ENCODE measurements at regions not wholly inside any gene's neighbourhood (a gene's known extent, or its start where the extent isn't known, plus 50 kb on each side); places are given as distances from the start of the nearest gene placed in this dataset.

- Histone ChIP-seq H3K36me3 (ENCODE audit: control insufficient read depth, insufficient read depth, low read length) (no peaks in the 10 kb centered on the region), H3K27me3 (replicated peaks; ENCODE audit: control insufficient read depth, insufficient read depth, low read length) (no peaks in the 10 kb centered on the region), H3K4me3 (replicated peaks; ENCODE audit: low read depth, low read length) (no peak overlapping the region)
- DNase-seq (ENCODE audit: extremely low read depth, insufficient read length) = no peak
- no peak for TF ChIP-seq CTCF (IDR thresholded peaks at IDR 0.05; ENCODE audit: insufficient read depth, low read length, poor library complexity, severe bottlenecking)
Observed at GRCh38 chr14:101044741-101045140, 141.2 kb upstream of the RTL1 start.

GRCh38 chr14:101045511-101045910 lies 142.0 kb upstream of the RTL1 start:
- no peak for TF ChIP-seq CTCF (IDR thresholded peaks at IDR 0.05; ENCODE audit: insufficient read depth, low read length, poor library complexity, severe bottlenecking)
- Histone ChIP-seq H3K4me3 (replicated peaks; ENCODE audit: low read depth, low read length) (no peak overlapping the region), H3K27me3 (replicated peaks; ENCODE audit: control insufficient read depth, insufficient read depth, low read length) (no peaks in the 10 kb centered on the region), H3K36me3 (ENCODE audit: control insufficient read depth, insufficient read depth, low read length) (no peaks in the 10 kb centered on the region)
- no peak for DNase-seq (ENCODE audit: extremely low read depth, insufficient read length)

- Histone ChIP-seq H3K4me3 (replicated peaks; ENCODE audit: low read depth, low read length) (no peak overlapping the region), H3K36me3 (ENCODE audit: control insufficient read depth, insufficient read depth, low read length) (no peaks in the 10 kb centered on the region), H3K27me3 (replicated peaks; ENCODE audit: control insufficient read depth, insufficient read depth, low read length) (no peaks in the 10 kb centered on the region)
- DNase-seq (ENCODE audit: extremely low read depth, insufficient read length) = no peak
- no peak for TF ChIP-seq CTCF (IDR thresholded peaks at IDR 0.05; ENCODE audit: insufficient read depth, low read length, poor library complexity, severe bottlenecking)
Observed at GRCh38 chr14:101046071-101046470, 142.5 kb upstream of the RTL1 start.

- H3K27me3 ChIP-seq (replicated peaks; ENCODE audit: control insufficient read depth, insufficient read depth, low read length) = no peaks in the 10 kb centered on the region
- no peak for DNase-seq (ENCODE audit: extremely low read depth, insufficient read length)
- no peaks in the 10 kb centered on the region for H3K36me3 ChIP-seq (ENCODE audit: control insufficient read depth, insufficient read depth, low read length)
- TF ChIP-seq CTCF (IDR thresholded peaks at IDR 0.05; ENCODE audit: insufficient read depth, low read length, poor library complexity, severe bottlenecking) = no peak
- no peak overlapping the region for H3K4me3 ChIP-seq (replicated peaks; ENCODE audit: low read depth, low read length)
Observed at GRCh38 chr14:101047326-101047725, 143.8 kb upstream of the RTL1 start.

DNA sequence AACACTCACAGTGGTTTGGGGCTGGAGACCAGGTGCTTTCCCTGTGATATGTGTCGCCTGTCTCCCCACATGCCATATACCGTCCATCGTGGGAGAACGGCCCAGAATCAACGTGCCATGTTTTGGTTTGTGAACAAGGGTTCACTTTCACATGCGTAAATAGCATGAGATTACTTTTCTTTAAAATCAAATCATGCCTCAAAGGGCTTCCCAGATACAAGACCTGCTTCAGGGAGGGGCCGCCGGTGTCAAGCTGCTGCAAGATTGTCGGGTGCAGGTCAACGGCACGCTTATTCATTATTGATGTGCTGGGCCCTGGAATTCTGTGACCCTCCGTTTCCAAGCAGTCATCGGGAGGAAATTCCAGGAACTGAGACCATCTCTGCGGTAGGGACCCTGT lies 145.2 kb upstream of the RTL1 start:
- no peak for TF ChIP-seq CTCF (IDR thresholded peaks at IDR 0.05; ENCODE audit: insufficient read depth, low read length, poor library complexity, severe bottlenecking)
- H3K4me3 ChIP-seq (replicated peaks; ENCODE audit: low read depth, low read length) = no peak overlapping the region
- H3K36me3 ChIP-seq (ENCODE audit: control insufficient read depth, insufficient read depth, low read length) = no peaks in the 10 kb centered on the region

DNA sequence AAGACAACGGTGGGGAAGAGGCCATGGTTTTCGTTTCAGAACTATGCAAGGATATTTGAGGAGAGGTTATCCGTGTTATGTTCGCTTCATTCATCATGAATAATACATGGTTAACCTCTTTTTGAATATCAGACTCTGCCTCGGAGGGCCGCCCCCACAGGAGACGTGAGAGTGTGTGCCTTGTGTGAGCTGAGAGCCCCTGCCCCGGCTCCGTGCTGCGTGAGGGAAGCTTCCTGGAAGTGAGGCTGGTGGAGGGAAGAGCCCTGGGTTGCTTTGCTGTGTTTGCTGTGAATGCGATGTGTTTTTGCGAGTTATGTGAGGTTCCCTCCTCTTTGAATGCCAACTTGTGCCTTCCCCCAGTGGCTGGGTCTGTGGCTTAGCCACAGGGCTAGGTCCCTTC lies 146.0 kb upstream of the RTL1 start:
- no peak for TF ChIP-seq CTCF (IDR thresholded peaks at IDR 0.05; ENCODE audit: insufficient read depth, low read length, poor library complexity, severe bottlenecking)
- Histone ChIP-seq H3K4me3 (replicated peaks; ENCODE audit: low read depth, low read length) (no peak overlapping the region), H3K36me3 (ENCODE audit: control insufficient read depth, insufficient read depth, low read length) (no peaks in the 10 kb centered on the region)

More for the DNA sequence above, 145.2 kb upstream of the RTL1 start:
- no peak for DNase-seq (ENCODE audit: extremely low read depth, insufficient read length)
- H3K27me3 ChIP-seq (replicated peaks; ENCODE audit: control insufficient read depth, insufficient read depth, low read length) = no peaks in the 10 kb centered on the region

More for the DNA sequence above, 146.0 kb upstream of the RTL1 start:
- no peak for DNase-seq (ENCODE audit: extremely low read depth, insufficient read length)
- no peaks in the 10 kb centered on the region for H3K27me3 ChIP-seq (replicated peaks; ENCODE audit: control insufficient read depth, insufficient read depth, low read length)
